ENCODE measurements at regions not wholly inside any gene's neighbourhood (a gene's known extent, or its start where the extent isn't known, plus 50 kb on each side); places are given as distances from the start of the nearest gene placed in this dataset.
"Not testable (repeated sequence)": the region's sequence is repeated elsewhere in the genome, so short reads cannot be mapped to it uniquely, and the experiment has no call there.

DNA sequence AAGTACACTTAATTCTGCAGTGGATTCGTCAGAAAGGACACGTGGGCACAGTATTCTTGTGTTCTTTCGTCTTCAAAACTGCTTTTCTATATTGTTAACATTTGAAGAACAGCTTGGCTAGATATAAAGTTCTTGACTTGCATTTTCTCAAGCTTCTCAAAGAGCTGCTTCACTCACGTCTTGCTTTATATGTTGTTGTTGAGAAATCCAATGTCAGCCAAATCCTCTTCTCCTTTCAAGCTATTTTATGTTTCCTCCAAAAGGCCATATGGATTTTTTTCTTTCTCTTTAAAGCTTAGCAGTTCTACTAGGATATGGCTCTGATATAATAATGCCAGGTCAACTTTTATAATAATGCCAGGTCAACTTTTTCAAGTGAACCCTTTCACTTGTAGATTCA is 65.5 kb upstream of the CYP1B1 start:
- H2AFZ ChIP-seq (ENCODE audit: low read length), result no peak overlapping the region

DNA sequence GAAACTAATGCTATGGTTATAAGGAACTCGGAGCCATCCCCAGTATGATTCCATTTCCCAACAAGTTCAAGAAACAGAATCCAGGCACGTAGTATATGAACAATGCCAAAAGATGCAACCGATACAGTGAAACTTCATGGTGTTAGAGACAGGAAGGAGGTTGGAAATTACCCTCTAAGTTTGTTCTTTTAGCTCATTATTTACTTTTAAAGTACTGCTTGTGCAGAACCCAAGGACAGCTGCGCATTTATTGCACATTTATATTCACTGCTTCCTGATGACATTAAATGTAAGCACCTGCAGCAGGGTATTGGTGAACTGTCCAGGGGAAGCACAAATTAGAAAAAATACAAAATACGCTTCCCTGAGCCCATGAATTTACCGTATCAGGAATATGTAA is 63.0 kb upstream of the CYP1B1 start:
- H3K27me3 ChIP-seq (ENCODE audit: control insufficient read depth, insufficient read depth, low read length), result no peaks in the 10 kb centered on the region
- no peak for DNase-seq (ENCODE audit: low read depth in 2 of 2)
- no peak overlapping the region for H3K4me2 ChIP-seq (ENCODE audit: extremely low read depth, insufficient read depth, low read length)
- H3K4me3 ChIP-seq (replicated peaks in 1 of 4; ENCODE audit: control extremely low read depth in 1 of 4, insufficient read depth in 1 of 4, low read depth in 3 of 4, low read length in 4 of 4), result no peak overlapping the region
- H3K79me2 ChIP-seq (ENCODE audit: control insufficient read depth, insufficient read depth, low read length), result no peaks in the 10 kb centered on the region
- no peak overlapping the region for H3K27ac ChIP-seq (ENCODE audit: insufficient read depth, low read length)
- H4K20me1 ChIP-seq (ENCODE audit: control insufficient read depth, extremely low read depth, insufficient read depth, low read length), result no peaks in the 10 kb centered on the region
- no peaks in the 10 kb centered on the region for H3K4me1 ChIP-seq (ENCODE audit: control insufficient read depth, extremely low read depth, insufficient read depth, low read length)
- no peak overlapping the region for H2AFZ ChIP-seq (ENCODE audit: low read length)
- H3K9ac ChIP-seq (ENCODE audit: insufficient read depth, low read length), result no peak overlapping the region
- no peak for TF ChIP-seq EZH2 (IDR thresholded peaks at IDR 0.05; ENCODE audit: low read length, missing control alignments)
- TF ChIP-seq, protein P1, sequence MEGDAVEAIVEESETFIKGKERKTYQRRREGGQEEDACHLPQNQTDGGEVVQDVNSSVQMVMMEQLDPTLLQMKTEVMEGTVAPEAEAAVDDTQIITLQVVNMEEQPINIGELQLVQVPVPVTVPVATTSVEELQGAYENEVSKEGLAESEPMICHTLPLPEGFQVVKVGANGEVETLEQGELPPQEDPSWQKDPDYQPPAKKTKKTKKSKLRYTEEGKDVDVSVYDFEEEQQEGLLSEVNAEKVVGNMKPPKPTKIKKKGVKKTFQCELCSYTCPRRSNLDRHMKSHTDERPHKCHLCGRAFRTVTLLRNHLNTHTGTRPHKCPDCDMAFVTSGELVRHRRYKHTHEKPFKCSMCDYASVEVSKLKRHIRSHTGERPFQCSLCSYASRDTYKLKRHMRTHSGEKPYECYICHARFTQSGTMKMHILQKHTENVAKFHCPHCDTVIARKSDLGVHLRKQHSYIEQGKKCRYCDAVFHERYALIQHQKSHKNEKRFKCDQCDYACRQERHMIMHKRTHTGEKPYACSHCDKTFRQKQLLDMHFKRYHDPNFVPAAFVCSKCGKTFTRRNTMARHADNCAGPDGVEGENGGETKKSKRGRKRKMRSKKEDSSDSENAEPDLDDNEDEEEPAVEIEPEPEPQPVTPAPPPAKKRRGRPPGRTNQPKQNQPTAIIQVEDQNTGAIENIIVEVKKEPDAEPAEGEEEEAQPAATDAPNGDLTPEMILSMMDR (conservative IDR thresholded peaks at IDR 0.05 in 1 of 2, IDR thresholded peaks at IDR 0.05 in 1 of 2; ENCODE audit: low read depth in 1 of 2, low read length in 2 of 2), result no peak
- H3K9me3 ChIP-seq (ENCODE audit: control insufficient read depth, insufficient read depth, low read depth, low read length), result no peaks in the 10 kb centered on the region
- H3K36me3 ChIP-seq (ENCODE audit: control insufficient read depth, insufficient read depth, low read length), result no peaks in the 10 kb centered on the region

More for the DNA sequence above, 65.5 kb upstream of the CYP1B1 start:
- Histone ChIP-seq H3K4me2 (ENCODE audit: extremely low read depth, insufficient read depth, low read length) (no peak overlapping the region), H3K9me3 (ENCODE audit: control insufficient read depth, insufficient read depth, low read depth, low read length) (no peaks in the 10 kb centered on the region), H3K79me2 (ENCODE audit: control insufficient read depth, insufficient read depth, low read length) (no peaks in the 10 kb centered on the region), H3K27me3 (ENCODE audit: control insufficient read depth, insufficient read depth, low read length) (no peaks in the 10 kb centered on the region), H3K36me3 (ENCODE audit: control insufficient read depth, insufficient read depth, low read length) (no peaks in the 10 kb centered on the region), H3K9ac (ENCODE audit: insufficient read depth, low read length) (no peak overlapping the region), H4K20me1 (ENCODE audit: control insufficient read depth, extremely low read depth, insufficient read depth, low read length) (no peaks in the 10 kb centered on the region), H3K27ac (ENCODE audit: insufficient read depth, low read length) (no peak overlapping the region), H3K4me3 (replicated peaks in 1 of 4; ENCODE audit: control extremely low read depth in 1 of 4, insufficient read depth in 1 of 4, low read depth in 3 of 4, low read length in 4 of 4) (no peak overlapping the region), H3K4me1 (ENCODE audit: control insufficient read depth, extremely low read depth, insufficient read depth, low read length) (peaks cover 1% of the 10 kb centered on the region)
- DNase-seq (ENCODE audit: low read depth in 2 of 2), result no peak
- no peak for TF ChIP-seq EZH2 (IDR thresholded peaks at IDR 0.05; ENCODE audit: low read length, missing control alignments)
- TF ChIP-seq, protein P1 (conservative IDR thresholded peaks at IDR 0.05 in 1 of 2, IDR thresholded peaks at IDR 0.05 in 1 of 2; ENCODE audit: low read depth in 1 of 2, low read length in 2 of 2), result no peak

DNA sequence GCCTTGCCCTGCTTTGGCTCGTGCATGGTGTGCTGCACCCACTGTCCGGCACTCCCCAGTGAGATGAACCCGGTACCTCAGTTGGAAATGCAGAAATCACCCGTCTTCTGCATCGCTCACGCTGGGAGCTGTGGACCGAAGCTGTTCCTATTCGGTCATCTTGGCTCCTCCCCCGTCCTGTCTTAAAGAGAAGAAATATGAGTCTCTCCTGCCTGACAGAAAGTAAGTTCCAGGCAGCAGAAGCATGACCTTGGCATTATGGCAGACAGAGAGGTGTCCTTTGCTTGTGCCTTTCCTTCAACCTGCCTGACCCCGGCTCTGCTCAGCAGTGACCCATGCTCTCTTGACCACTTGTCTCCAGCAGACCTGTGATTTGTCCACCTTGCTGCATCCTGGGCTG is 62.5 kb upstream of the CYP1B1 start:
- H3K9ac ChIP-seq (ENCODE audit: insufficient read depth, low read length), result no peak overlapping the region
- no peaks in the 10 kb centered on the region for H3K4me1 ChIP-seq (ENCODE audit: control insufficient read depth, extremely low read depth, insufficient read depth, low read length)
- H2AFZ ChIP-seq (ENCODE audit: low read length), result no peak overlapping the region
- no peak overlapping the region for H3K27ac ChIP-seq (ENCODE audit: insufficient read depth, low read length)
- no peak overlapping the region for H3K4me3 ChIP-seq (replicated peaks in 1 of 4; ENCODE audit: control extremely low read depth in 1 of 4, insufficient read depth in 1 of 4, low read depth in 3 of 4, low read length in 4 of 4)
- no peaks in the 10 kb centered on the region for H3K9me3 ChIP-seq (ENCODE audit: control insufficient read depth, insufficient read depth, low read depth, low read length)
- no peak overlapping the region for H3K4me2 ChIP-seq (ENCODE audit: extremely low read depth, insufficient read depth, low read length)
- no peaks in the 10 kb centered on the region for H3K79me2 ChIP-seq (ENCODE audit: control insufficient read depth, insufficient read depth, low read length)
- DNase-seq (ENCODE audit: low read depth in 2 of 2), result no peak
- H4K20me1 ChIP-seq (ENCODE audit: control insufficient read depth, extremely low read depth, insufficient read depth, low read length), result no peaks in the 10 kb centered on the region
- no peaks in the 10 kb centered on the region for H3K36me3 ChIP-seq (ENCODE audit: control insufficient read depth, insufficient read depth, low read length)
- no peaks in the 10 kb centered on the region for H3K27me3 ChIP-seq (ENCODE audit: control insufficient read depth, insufficient read depth, low read length)
- no peak for TF ChIP-seq EZH2 (IDR thresholded peaks at IDR 0.05; ENCODE audit: low read length, missing control alignments)
- TF ChIP-seq, protein P1 (conservative IDR thresholded peaks at IDR 0.05 in 1 of 2, IDR thresholded peaks at IDR 0.05 in 1 of 2; ENCODE audit: low read depth in 1 of 2, low read length in 2 of 2), result no peak

DNA sequence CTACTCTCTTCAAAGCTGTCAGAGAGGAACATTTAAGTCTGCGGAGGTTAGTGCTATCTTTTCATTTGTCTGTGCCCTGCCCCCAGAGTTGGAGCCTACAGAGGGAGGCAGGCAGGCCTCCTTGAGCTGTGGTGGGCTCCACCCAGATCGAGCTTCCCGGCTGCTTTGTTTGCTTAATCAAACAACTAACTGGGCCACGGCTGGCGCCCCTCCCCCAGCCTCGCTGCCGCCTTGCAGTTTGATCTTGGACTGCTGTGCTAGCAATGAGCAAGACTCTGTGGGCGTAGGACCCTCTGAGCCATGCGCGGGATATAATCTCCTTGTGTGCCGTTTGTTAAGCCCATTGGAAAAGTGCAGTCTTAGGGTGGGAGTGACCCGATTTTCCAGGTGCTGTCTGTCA is 62.0 kb upstream of the CYP1B1 start:
- H3K9ac ChIP-seq (ENCODE audit: insufficient read depth, low read length); H3K79me2 ChIP-seq (ENCODE audit: control insufficient read depth, insufficient read depth, low read length); H3K9me3 ChIP-seq (ENCODE audit: control insufficient read depth, insufficient read depth, low read depth, low read length); H3K36me3 ChIP-seq (ENCODE audit: control insufficient read depth, insufficient read depth, low read length); DNase-seq (ENCODE audit: low read depth in 2 of 2); H3K27me3 ChIP-seq (ENCODE audit: control insufficient read depth, insufficient read depth, low read length); H3K4me2 ChIP-seq (ENCODE audit: extremely low read depth, insufficient read depth, low read length); H3K4me3 ChIP-seq (replicated peaks in 1 of 4; ENCODE audit: control extremely low read depth in 1 of 4, insufficient read depth in 1 of 4, low read depth in 3 of 4, low read length in 4 of 4); H3K4me1 ChIP-seq (ENCODE audit: control insufficient read depth, extremely low read depth, insufficient read depth, low read length); H2AFZ ChIP-seq (ENCODE audit: low read length); H4K20me1 ChIP-seq (ENCODE audit: control insufficient read depth, extremely low read depth, insufficient read depth, low read length); H3K27ac ChIP-seq (ENCODE audit: insufficient read depth, low read length): not testable (repeated sequence)
